BJ (cell line): ENCODE measurements at regions not wholly inside any gene's neighbourhood (a gene's known extent, or its start where the extent isn't known, plus 50 kb on each side); places are given as distances from the start of the nearest gene placed in this dataset.

Experiments used
- CTCF ChIA-PET: fragments of 350-600 bp; formaldehyde crosslinking; extraction: SDS; loops from one replicate; lab custom pipeline; 2021; ENCODE audit warnings: antibody characterized with exemption, inconsistent platforms; lab: Yijun Ruan, JAX
- POLR2A ChIA-PET: fragments of 300-600 bp; sonication (Branson Sonifier 250); formaldehyde crosslinking; extraction: SDS; loops from one replicate; lab custom pipeline; 2021; ENCODE audit warnings: antibody characterized with exemption; lab: Charles Lee
- DNase-seq: peaks from one replicate; pipeline ENCODE4 v3.0.0-alpha.2; 2011; ENCODE audit warnings: low read depth
- H3K27me3 ChIP-seq: 2 replicates; pipeline ENCODE4 v1.6.0; 2011; ENCODE audit warnings: low read length; ENCODE audit not compliant: control insufficient read depth, insufficient read depth
- H3K36me3 ChIP-seq: 2 replicates; pipeline ENCODE4 v1.5.1; 2011; ENCODE audit warnings: low read length; ENCODE audit not compliant: control insufficient read depth, insufficient read depth
- H3K4me3 ChIP-seq: 2 replicates; pipeline ENCODE4 v1.5.1; 2011; ENCODE audit warnings: low read depth, mild to moderate bottlenecking, control low read depth, low read length
- TF ChIP-seq, protein P1 (sequence below): IDR thresholded peaks from 2 replicates; pipeline ENCODE4 v1.5.1; 2011; ENCODE audit warnings: low read depth, mild to moderate bottlenecking, control low read depth, inconsistent platforms, low read length, moderate library complexity; ENCODE audit not compliant: insufficient read depth

DNA sequence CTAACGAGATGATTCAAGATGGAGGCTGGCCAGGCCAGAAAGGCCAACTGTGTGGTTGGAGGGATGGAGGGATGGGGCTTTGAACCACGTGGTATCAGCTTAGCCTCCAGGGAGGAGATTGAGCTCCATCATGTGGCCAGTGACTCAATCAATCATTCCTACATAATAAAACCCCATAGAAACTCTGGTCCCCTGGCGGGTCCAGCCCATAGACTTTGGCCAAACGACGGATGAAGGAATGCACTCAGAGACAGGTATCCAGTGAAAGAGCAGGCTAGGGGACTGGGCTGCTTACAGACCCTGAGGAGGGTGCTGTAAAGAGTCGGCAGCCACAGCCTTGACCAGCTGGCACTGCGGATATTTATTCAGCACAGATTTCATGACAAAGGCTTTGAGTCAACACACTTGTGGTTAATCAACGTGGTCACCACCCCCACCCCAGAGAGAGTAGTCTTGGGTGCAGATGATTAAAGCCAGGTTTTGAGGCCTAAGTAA, 308.7 kb upstream of the TNRC6C start:
- no peak for DNase-seq
- ChIA-PET CTCF (interaction anchor here (1.7 to 2.7 kb wide), 2 partner anchors 106 to 107 kb away, joined by 4 to 16 read pairs; no protein-coding TSS in a partner anchor), POLR2A (no interaction called here)
- no peak overlapping the region for H3K4me3 ChIP-seq
- peaks cover 3% of the 10 kb centered on the region for H3K27me3 ChIP-seq
- H3K36me3 ChIP-seq, result no peaks in the 10 kb centered on the region
- TF ChIP-seq, protein P1, sequence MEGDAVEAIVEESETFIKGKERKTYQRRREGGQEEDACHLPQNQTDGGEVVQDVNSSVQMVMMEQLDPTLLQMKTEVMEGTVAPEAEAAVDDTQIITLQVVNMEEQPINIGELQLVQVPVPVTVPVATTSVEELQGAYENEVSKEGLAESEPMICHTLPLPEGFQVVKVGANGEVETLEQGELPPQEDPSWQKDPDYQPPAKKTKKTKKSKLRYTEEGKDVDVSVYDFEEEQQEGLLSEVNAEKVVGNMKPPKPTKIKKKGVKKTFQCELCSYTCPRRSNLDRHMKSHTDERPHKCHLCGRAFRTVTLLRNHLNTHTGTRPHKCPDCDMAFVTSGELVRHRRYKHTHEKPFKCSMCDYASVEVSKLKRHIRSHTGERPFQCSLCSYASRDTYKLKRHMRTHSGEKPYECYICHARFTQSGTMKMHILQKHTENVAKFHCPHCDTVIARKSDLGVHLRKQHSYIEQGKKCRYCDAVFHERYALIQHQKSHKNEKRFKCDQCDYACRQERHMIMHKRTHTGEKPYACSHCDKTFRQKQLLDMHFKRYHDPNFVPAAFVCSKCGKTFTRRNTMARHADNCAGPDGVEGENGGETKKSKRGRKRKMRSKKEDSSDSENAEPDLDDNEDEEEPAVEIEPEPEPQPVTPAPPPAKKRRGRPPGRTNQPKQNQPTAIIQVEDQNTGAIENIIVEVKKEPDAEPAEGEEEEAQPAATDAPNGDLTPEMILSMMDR, result no peak

DNA sequence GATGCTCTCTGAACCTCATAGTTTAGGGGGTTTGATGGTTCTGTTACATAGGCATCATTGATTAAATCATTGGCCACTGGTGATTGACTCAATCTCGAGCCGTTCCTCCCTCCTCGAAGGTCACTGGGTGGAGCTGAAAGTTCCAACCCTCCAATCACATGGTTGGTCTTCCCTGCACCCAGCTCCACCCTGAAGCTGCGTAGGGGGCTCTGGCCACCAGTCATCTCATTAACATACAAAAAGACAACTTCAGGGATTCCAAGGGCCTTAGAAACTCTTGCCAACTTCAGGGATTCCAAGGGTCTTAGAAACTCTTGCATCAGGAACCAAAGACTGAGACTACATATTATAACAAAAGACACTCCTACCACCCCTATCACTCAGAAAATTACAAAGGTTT, 306.5 kb upstream of the TNRC6C start:
- TF ChIP-seq, protein P1, result no peak
- ChIA-PET POLR2A (no interaction called here), CTCF (interaction anchor here (0.9 to 1.3 kb wide), 2 partner anchors 95 to 109 kb away, joined by 3 read pairs; no protein-coding TSS in a partner anchor)
- no peaks in the 10 kb centered on the region for H3K36me3 ChIP-seq
- H3K4me3 ChIP-seq, result no peak overlapping the region
- peaks cover 6% of the 10 kb centered on the region for H3K27me3 ChIP-seq
- DNase-seq, result no peak

DNA sequence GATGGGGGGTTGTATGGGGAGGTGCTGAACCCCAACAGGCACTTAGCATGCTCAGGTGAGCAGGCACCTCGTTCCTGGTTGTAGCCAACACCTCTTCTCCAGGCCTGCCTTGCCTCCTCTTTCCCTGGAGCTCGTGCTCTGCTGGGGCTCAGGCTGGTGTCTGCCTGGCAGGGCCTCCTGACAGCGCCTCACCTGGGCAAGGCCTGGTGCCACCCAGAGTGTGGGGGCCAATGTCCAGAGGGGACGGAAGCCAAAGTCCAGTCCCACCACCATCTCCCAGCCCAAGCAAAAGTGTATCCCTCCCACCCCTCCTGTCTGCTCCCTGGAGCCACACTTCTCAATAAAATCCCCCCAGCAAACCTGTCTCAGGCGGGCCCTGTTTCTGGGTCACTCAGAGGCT, 304.2 kb upstream of the TNRC6C start:
- Histone ChIP-seq H3K4me3 (no peak overlapping the region), H3K27me3 (peaks cover 12% of the 10 kb centered on the region), H3K36me3 (no peaks in the 10 kb centered on the region)
- TF ChIP-seq, protein P1, result no peak
- no peak for DNase-seq
- POLR2A ChIA-PET, result no interaction called here
- CTCF ChIA-PET, result no interaction called here

DNA sequence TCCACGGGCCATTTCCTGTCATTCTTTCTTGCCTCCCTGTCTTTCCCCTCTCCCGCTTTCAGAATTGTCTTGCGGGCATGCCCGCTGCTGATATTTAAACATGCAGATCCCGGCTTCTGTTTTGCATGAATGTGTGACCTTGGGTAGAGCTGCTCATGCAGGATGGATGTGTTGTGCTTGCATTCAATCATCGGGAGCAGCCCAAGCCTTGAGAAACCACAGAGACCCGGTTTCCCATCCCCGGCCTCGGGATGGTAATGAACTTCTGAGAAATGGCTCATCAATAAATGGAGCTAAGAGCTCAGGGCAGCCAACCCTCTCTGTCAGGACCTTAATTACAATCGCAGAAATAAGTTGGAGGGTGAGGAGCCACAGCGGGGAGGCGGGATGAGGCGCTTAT, 303.7 kb upstream of the TNRC6C start:
- Histone ChIP-seq H3K4me3 (no peak overlapping the region), H3K27me3 (peaks cover 12% of the 10 kb centered on the region), H3K36me3 (no peaks in the 10 kb centered on the region)
- TF ChIP-seq, protein P1, result no peak
- POLR2A ChIA-PET, result no interaction called here
- CTCF ChIA-PET, result no interaction called here
- DNase-seq, result no peak

DNA sequence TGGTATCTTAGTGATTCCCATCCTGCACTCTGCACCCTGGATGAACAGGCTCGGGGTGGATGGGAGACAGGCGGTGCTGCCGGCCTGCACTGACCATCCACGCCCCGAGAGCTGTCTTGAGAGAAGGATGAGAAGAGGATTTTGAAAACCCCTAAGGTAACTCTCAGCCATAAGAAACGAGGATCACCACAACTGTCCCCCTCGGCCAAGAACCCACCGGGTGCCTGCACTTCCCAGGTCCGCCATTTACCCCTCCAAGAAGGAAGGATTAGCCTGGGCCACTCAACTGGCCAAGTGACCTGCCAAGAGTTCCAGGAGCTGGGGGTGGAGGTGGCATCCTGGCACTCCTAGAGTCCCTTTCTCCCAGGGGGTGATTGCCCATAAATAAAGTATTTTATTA, 302.4 kb upstream of the TNRC6C start:
- ChIA-PET CTCF (no interaction called here), POLR2A (no interaction called here)
- H3K36me3 ChIP-seq, result no peaks in the 10 kb centered on the region
- TF ChIP-seq, protein P1, result no peak
- H3K4me3 ChIP-seq, result no peak overlapping the region
- DNase-seq, result no peak
- peaks cover 12% of the 10 kb centered on the region for H3K27me3 ChIP-seq
